ENCODE measurements at regions not wholly inside any gene's neighbourhood (a gene's known extent, or its start where the extent isn't known, plus 50 kb on each side); places are given as distances from the start of the nearest gene placed in this dataset.

- no peak for TF ChIP-seq CTCF (conservative IDR thresholded peaks at IDR 0.05)
- H3K27ac ChIP-seq, result no peak overlapping the region
Measured at GRCh38 chr22:25357606-25358420, 138.4 kb downstream of the CRYBB2 start.

- H3K27ac ChIP-seq, result no peak overlapping the region
- no peak for TF ChIP-seq CTCF (conservative IDR thresholded peaks at IDR 0.05)
Measured at GRCh38 chr22:25358421-25359170, 139.2 kb downstream of the CRYBB2 start.

- no peak overlapping the region for H3K27ac ChIP-seq
- no peak for TF ChIP-seq CTCF (conservative IDR thresholded peaks at IDR 0.05)
Measured at GRCh38 chr22:25359601-25360261, 140.3 kb downstream of the CRYBB2 start.

DNA sequence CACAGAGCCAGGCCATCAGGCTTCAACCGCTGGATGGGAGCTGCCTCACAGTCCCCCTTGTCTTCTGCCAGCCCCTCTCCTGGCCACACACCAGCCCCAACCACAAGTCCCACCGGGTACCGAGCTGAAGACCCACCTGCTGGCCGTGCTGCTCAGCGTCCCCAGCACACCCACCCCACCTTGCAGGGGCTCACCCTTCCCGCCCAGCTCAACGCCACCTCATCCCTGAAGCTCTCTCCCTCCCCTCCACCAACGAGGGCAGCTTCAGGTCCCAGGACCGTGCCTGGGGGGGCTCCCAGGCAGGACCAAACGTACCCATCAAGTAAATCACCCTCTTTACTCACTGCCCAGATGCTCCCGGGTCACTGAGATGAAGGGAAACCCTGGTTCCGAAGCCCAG lies 141.0 kb downstream of the CRYBB2 start:
- TF ChIP-seq CTCF (conservative IDR thresholded peaks at IDR 0.05), result no peak
- H3K27ac ChIP-seq, result no peak overlapping the region

- no peak for TF ChIP-seq CTCF (conservative IDR thresholded peaks at IDR 0.05)
- H3K27ac ChIP-seq, result no peak overlapping the region
Measured at GRCh38 chr22:25360891-25361645, 141.6 kb downstream of the CRYBB2 start.

DNA sequence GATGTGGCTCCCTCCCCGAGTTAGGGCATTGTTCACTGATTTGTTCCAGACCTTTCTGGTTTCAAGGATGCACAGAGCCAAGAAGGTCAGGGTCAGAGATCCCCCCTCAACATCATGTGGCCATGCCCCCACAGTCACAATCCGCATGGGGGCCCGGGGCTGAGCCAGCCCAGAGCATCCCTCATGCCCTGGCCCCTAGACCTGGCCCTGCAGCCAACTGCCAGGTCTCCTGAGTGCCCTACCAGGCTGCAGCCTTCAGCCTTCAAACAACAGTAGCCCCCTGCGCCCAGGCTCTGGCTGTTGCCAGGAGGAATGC lies 142.4 kb downstream of the CRYBB2 start:
- H3K27ac ChIP-seq, result no peak overlapping the region
- no peak for TF ChIP-seq CTCF (conservative IDR thresholded peaks at IDR 0.05)
